ENCODE measurements at regions not wholly inside any gene's neighbourhood (a gene's known extent, or its start where the extent isn't known, plus 50 kb on each side); places are given as distances from the start of the nearest gene placed in this dataset.
"Not testable (repeated sequence)": the region's sequence is repeated elsewhere in the genome, so short reads cannot be mapped to it uniquely, and the experiment has no call there.

GRCh38 chr2:77753710-77754345 is 231.7 kb upstream of the LRRTM4 start:
- H2AK5ac ChIP-seq (ENCODE audit: low read depth, low read length); H4K8ac ChIP-seq (ENCODE audit: low read depth in 2 of 2, low read length in 2 of 2); CTCF ChIA-PET; H3K56ac ChIP-seq (ENCODE audit: extremely low read depth, insufficient read depth, low read length); in situ Hi-C loops (cut with MboI; ENCODE audit: low sequenced_read_pairs); BruUV-seq (replicated peaks); H3K4ac ChIP-seq (ENCODE audit: low read depth, low read length); H3K9me3 ChIP-seq (ENCODE audit: control insufficient read depth, insufficient read depth, low read length); ATAC-seq (ENCODE audit: low read depth); H3K36me3 ChIP-seq (ENCODE audit: control insufficient read depth, insufficient read depth, low read length); H3K9me1 ChIP-seq (ENCODE audit: insufficient read depth, low read length); H3K18ac ChIP-seq (ENCODE audit: low read depth, low read length); dilution Hi-C loops (cut with HindIII; ENCODE audit: low sequenced_read_pairs, unreplicated experiment); H3K4me3 ChIP-seq (ENCODE audit: insufficient read depth, low read depth, low read length); POLR2A ChIA-PET (ENCODE audit: unreplicated experiment); H2BK120ac ChIP-seq (ENCODE audit: low read depth, low read length); H3K9ac ChIP-seq (ENCODE audit: low read depth, low read length); H2BK20ac ChIP-seq (ENCODE audit: low read depth, low read length); H4K20me1 ChIP-seq (ENCODE audit: insufficient read depth, low read length); H3K4me2 ChIP-seq (ENCODE audit: low read depth, low read length); H2AFZ ChIP-seq (replicated peaks; ENCODE audit: low read length, poor library complexity); H3K4me1 ChIP-seq (ENCODE audit: control insufficient read depth, insufficient read depth, low read length); H3K14ac ChIP-seq (replicated peaks; ENCODE audit: low read depth, low read length); H2BK15ac ChIP-seq (ENCODE audit: low read depth, low read length); H3K27ac ChIP-seq (ENCODE audit: insufficient read depth, low read length); H2AK9ac ChIP-seq (replicated peaks; ENCODE audit: low read depth, low read length, poor library complexity); H4K91ac ChIP-seq (ENCODE audit: insufficient read depth, low read depth, low read length); H3K27me3 ChIP-seq (ENCODE audit: control insufficient read depth, insufficient read depth, low read length); H2BK5ac ChIP-seq (ENCODE audit: low read depth, low read length, poor library complexity, severe bottlenecking); intact Hi-C loops (cut with micrococcal nuclease); H4K5ac ChIP-seq (ENCODE audit: low read depth, low read length); H3K23ac ChIP-seq (ENCODE audit: low read depth, low read length); H3K79me1 ChIP-seq (ENCODE audit: low read depth in 1 of 2, low read length in 2 of 2); DNase-seq: not testable (repeated sequence)
- WGBS, 2 experiments (ENCODE audit: extremely low coverage in 2 of 2, insufficient read length in 1 of 2): 79% methylated on average over 8 of the region's 30 CpGs; no CpG with 5 or more reads in 1 of the 2 experiments

Measured in IMR-90 (cell line).